A673 (cell line): ENCODE measurements at regions not wholly inside any gene's neighbourhood (a gene's known extent, or its start where the extent isn't known, plus 50 kb on each side); places are given as distances from the start of the nearest gene placed in this dataset.

Experiments used
- EZH2 ChIP-seq: fragments of 200-600 bp; sonication (generic); IDR thresholded peaks from 2 replicates; pipeline ENCODE4 v1.6.1; 2017; ENCODE audit warnings: borderline replicate concordance, low read depth, mild to moderate bottlenecking, mixed read lengths, antibody characterized with exemption, low read length; ENCODE audit not compliant: poor library complexity, severe bottlenecking
- TF ChIP-seq, protein P1 (sequence below): fragments of 300-800, 200-600 bp; sonication (generic); conservative IDR thresholded peaks from 2 replicates; pipeline ENCODE4 v1.5.1; 2017; ENCODE audit warnings: low read depth, mild to moderate bottlenecking, antibody characterized with exemption, low read length, moderate library complexity, mixed read lengths

DNA sequence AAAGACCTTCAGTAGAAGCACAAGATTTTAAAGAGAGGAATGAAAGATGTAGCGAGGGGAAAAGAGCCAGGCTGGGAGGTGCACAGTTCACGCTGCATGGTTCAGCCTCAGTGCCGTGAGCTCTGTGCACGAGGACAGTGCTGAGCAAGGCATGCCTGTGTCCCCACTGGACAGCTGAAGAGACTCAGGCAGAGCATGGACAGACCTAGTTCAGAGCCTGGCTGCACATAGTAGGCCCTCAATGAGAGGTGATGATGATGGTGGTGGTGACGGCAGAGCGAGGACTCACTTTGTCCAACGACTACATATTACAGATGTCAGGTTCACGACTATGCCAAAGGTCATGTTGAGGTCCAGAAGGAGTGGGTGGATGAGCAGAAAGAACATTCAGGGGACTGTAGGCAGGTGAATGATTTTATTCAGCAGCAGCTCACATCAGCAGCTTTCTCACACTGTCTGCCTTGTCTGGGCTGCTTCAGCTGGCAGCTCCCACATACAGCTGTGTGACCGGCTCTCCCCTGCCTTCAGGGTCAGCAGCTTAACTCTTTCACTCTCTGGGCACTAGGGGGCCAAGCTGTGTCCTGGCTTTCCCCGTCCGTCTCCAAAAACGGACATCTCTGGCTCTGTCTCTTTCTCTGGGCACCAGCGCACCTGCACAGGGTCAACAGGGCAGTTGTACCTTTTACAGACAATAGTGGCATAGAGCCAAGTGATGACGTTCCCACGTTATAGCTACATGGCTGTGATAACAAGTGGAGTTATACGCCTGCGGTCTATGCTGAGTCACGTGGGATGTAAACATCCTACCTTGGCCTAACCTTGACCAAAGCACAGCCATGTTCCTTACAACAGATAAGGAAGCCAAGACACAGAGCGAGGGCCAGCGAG is 83.4 kb upstream of the KCNK12 start:
- TF ChIP-seq, protein P1, sequence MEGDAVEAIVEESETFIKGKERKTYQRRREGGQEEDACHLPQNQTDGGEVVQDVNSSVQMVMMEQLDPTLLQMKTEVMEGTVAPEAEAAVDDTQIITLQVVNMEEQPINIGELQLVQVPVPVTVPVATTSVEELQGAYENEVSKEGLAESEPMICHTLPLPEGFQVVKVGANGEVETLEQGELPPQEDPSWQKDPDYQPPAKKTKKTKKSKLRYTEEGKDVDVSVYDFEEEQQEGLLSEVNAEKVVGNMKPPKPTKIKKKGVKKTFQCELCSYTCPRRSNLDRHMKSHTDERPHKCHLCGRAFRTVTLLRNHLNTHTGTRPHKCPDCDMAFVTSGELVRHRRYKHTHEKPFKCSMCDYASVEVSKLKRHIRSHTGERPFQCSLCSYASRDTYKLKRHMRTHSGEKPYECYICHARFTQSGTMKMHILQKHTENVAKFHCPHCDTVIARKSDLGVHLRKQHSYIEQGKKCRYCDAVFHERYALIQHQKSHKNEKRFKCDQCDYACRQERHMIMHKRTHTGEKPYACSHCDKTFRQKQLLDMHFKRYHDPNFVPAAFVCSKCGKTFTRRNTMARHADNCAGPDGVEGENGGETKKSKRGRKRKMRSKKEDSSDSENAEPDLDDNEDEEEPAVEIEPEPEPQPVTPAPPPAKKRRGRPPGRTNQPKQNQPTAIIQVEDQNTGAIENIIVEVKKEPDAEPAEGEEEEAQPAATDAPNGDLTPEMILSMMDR, result no peak
- no peak for TF ChIP-seq EZH2
